Omental fat pad (tissue), 3 donors: ENCODE measurements at regions not wholly inside any gene's neighbourhood (a gene's known extent, or its start where the extent isn't known, plus 50 kb on each side); places are given as distances from the start of the nearest gene placed in this dataset.

ENCODE experiments used
- ATAC-seq: fragments of 150-250 bp; one replicate; pipeline ENCODE4 v1.9.1; 2016; ENCODE audit warnings: mild to moderate bottlenecking, moderate library complexity; ENCODE audit not compliant: low FRiP score
- DNase-seq: peaks from one replicate; pipeline ENCODE4 v3.0.0-alpha.2; 2019; ENCODE audit warnings: low spot score
- CTCF ChIP-seq, 3 donors: fragments of 450-650 bp; IDR thresholded peaks; one replicate each; pipeline ENCODE4 v1.5.1; 2016 to 2017; ENCODE audit warnings: antibody characterized with exemption in 3 of 3, mild to moderate bottlenecking in 3 of 3, moderate library complexity in 2 of 3

GRCh38 chr10:64007157-64007556 is 486.0 kb downstream of the REEP3 start:
- no peak for DNase-seq
- ATAC-seq: no peak
- TF ChIP-seq CTCF (IDR thresholded peaks at IDR 0.05): no peak

GRCh38 chr10:64010711-64011110 is 489.5 kb downstream of the REEP3 start:
- DNase-seq: no peak
- no peak for ATAC-seq
- TF ChIP-seq CTCF (IDR thresholded peaks at IDR 0.05): no peak

- ATAC-seq: no peak
- DNase-seq: no peak
- TF ChIP-seq CTCF (IDR thresholded peaks at IDR 0.05): no peak
Observed at GRCh38 chr10:64011912-64012714, 490.9 kb downstream of the REEP3 start.

- DNase-seq (no peak), ATAC-seq (no peak)
- no peak for TF ChIP-seq CTCF (IDR thresholded peaks at IDR 0.05)
Observed at GRCh38 chr10:64014281-64014680, 493.1 kb downstream of the REEP3 start.

- ATAC-seq (no peak), DNase-seq (no peak)
- TF ChIP-seq CTCF (IDR thresholded peaks at IDR 0.05): no peak
Observed at GRCh38 chr10:64023926-64024470, 502.8 kb downstream of the REEP3 start.

- ATAC-seq (no peak), DNase-seq (no peak)
- no peak for TF ChIP-seq CTCF (IDR thresholded peaks at IDR 0.05)
Observed at GRCh38 chr10:64033711-64034110, 512.5 kb downstream of the REEP3 start.
